ENCODE measurements at regions not wholly inside any gene's neighbourhood (a gene's known extent, or its start where the extent isn't known, plus 50 kb on each side); places are given as distances from the start of the nearest gene placed in this dataset.

DNA sequence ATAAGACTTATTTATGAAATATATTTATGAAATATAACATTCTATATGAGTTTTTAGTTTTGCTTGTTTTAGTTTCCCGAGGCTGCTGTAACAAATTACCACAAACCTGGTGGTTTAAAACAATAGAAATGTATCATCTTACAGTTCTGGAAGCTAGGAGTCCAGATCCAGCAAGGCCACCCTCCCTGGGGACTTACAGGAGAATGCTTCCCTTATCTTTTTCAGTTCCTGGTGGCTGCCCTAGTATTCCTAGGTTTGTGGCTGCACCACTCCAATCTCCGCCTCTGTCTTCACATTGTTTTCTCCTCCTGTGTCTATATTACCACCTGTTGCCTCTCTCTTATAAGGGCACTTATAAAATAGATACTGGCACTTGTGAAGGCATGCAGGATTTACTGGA lies 877.8 kb downstream of the TUSC7 start:
- Histone ChIP-seq H3K9me3 (ENCODE audit: insufficient read depth, low read depth, low read length) (no peaks in the 10 kb centered on the region), H3K36me3 (ENCODE audit: insufficient read depth, low read length) (no peaks in the 10 kb centered on the region), H3K27ac (ENCODE audit: low read depth, low read length) (no peak overlapping the region), H2AFZ (ENCODE audit: low read depth, low read length) (no peak overlapping the region), H4K20me1 (ENCODE audit: insufficient read depth, low read length) (no peaks in the 10 kb centered on the region), H3K79me2 (ENCODE audit: insufficient read depth, low read length) (no peaks in the 10 kb centered on the region), H3K9ac (ENCODE audit: low read length) (no peak overlapping the region), H3K4me2 (ENCODE audit: low read length) (no peak overlapping the region), H3K4me1 (ENCODE audit: insufficient read depth, low read length) (no peaks in the 10 kb centered on the region), H3K27me3 (ENCODE audit: insufficient read depth, low read length) (no peaks in the 10 kb centered on the region), H3K4me3 (ENCODE audit: insufficient read depth, low read depth, low read length) (no peak overlapping the region)
- FAIRE-seq (no peak), DNase-seq (ENCODE audit: low read depth) (no peak)
- Mint-ChIP-seq H3K36me3 (ENCODE audit: low read depth, unreplicated experiment) (no peaks in the 10 kb centered on the region), H3K9me3 (ENCODE audit: unreplicated experiment) (no peaks in the 10 kb centered on the region), H3K27me3 (ENCODE audit: low read depth, unreplicated experiment) (no peaks in the 10 kb centered on the region), H3K4me1 (ENCODE audit: low read depth, unreplicated experiment) (peaks cover 5% of the 10 kb centered on the region), H3K27ac (ENCODE audit: unreplicated experiment) (no peak overlapping the region), H3K4me3 (ENCODE audit: unreplicated experiment) (no peak overlapping the region)
- TF ChIP-seq, protein P1, sequence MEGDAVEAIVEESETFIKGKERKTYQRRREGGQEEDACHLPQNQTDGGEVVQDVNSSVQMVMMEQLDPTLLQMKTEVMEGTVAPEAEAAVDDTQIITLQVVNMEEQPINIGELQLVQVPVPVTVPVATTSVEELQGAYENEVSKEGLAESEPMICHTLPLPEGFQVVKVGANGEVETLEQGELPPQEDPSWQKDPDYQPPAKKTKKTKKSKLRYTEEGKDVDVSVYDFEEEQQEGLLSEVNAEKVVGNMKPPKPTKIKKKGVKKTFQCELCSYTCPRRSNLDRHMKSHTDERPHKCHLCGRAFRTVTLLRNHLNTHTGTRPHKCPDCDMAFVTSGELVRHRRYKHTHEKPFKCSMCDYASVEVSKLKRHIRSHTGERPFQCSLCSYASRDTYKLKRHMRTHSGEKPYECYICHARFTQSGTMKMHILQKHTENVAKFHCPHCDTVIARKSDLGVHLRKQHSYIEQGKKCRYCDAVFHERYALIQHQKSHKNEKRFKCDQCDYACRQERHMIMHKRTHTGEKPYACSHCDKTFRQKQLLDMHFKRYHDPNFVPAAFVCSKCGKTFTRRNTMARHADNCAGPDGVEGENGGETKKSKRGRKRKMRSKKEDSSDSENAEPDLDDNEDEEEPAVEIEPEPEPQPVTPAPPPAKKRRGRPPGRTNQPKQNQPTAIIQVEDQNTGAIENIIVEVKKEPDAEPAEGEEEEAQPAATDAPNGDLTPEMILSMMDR (IDR thresholded peaks at IDR 0.05; ENCODE audit: insufficient read depth, low read depth, low read length) = no peak
- no peak for TF ChIP-seq EZH2 (IDR thresholded peaks at IDR 0.05; ENCODE audit: insufficient read depth, low read length)

DNA sequence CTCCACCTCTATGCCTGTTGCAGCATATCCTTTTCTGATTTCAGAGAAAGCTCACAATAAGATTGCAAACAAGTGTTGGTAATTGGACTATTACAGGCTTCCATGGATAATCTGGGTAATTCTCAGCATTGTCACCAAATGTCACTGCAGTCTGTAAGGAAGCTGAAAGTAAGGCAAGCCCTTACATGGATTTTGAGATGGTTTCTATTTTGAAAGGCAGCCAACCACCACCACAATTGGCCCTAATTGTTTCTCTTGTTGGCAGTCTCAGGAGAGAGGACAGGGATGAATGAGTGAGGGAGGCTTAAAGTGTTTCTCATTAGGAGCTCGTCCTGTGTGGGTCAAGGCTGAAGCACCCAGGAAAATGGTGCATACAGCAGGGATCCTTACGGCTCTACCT lies 879.9 kb downstream of the TUSC7 start:
- Mint-ChIP-seq H3K27ac (ENCODE audit: unreplicated experiment) (peak overlapping the region; percentile 60), H3K4me3 (ENCODE audit: unreplicated experiment) (no peak overlapping the region), H3K27me3 (ENCODE audit: low read depth, unreplicated experiment) (no peaks in the 10 kb centered on the region), H3K36me3 (ENCODE audit: low read depth, unreplicated experiment) (no peaks in the 10 kb centered on the region), H3K4me1 (ENCODE audit: low read depth, unreplicated experiment) (peaks cover 5% of the 10 kb centered on the region), H3K9me3 (ENCODE audit: unreplicated experiment) (no peaks in the 10 kb centered on the region)
- no peaks in the 10 kb centered on the region for H3K36me3 ChIP-seq (ENCODE audit: insufficient read depth, low read length)
- no peaks in the 10 kb centered on the region for H3K79me2 ChIP-seq (ENCODE audit: insufficient read depth, low read length)
- no peaks in the 10 kb centered on the region for H3K4me1 ChIP-seq (ENCODE audit: insufficient read depth, low read length)
- H3K9me3 ChIP-seq (ENCODE audit: insufficient read depth, low read depth, low read length) = no peaks in the 10 kb centered on the region
- no peak overlapping the region for H3K4me3 ChIP-seq (ENCODE audit: insufficient read depth, low read depth, low read length)
- H3K4me2 ChIP-seq (ENCODE audit: low read length) = peak overlapping the region; percentile 23
- peak; percentile 53 for DNase-seq (ENCODE audit: low read depth)
- H2AFZ ChIP-seq (ENCODE audit: low read depth, low read length) = no peak overlapping the region
- H3K9ac ChIP-seq (ENCODE audit: low read length) = no peak overlapping the region
- no peaks in the 10 kb centered on the region for H4K20me1 ChIP-seq (ENCODE audit: insufficient read depth, low read length)
- TF ChIP-seq EZH2 (IDR thresholded peaks at IDR 0.05; ENCODE audit: insufficient read depth, low read length) = no peak
- TF ChIP-seq, protein P1 (IDR thresholded peaks at IDR 0.05; ENCODE audit: insufficient read depth, low read depth, low read length) = no peak
- H3K27ac ChIP-seq (ENCODE audit: low read depth, low read length) = no peak overlapping the region
- no peak for FAIRE-seq
- H3K27me3 ChIP-seq (ENCODE audit: insufficient read depth, low read length) = no peaks in the 10 kb centered on the region

DNA sequence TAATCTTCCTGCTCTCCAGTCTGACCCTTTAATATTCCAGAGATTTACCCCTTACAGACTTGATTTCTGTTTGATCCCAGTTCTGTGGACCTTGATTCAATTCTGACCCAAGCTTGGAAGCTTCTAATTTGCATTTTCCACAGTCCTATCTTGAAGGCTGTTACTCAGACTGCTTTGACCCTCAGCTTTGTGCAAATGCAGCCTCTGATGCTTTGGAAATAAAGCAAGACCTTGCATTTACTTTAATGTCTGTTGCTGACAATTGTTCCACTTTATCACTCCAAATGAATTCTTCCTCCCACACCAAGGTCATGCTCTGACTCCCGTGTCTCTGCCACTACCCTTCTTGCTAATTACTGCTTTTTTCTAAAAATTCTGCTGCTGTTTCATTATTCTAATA lies 886.0 kb downstream of the TUSC7 start:
- Mint-ChIP-seq H3K9me3 (ENCODE audit: unreplicated experiment) (no peaks in the 10 kb centered on the region), H3K4me1 (ENCODE audit: low read depth, unreplicated experiment) (peaks cover 9% of the 10 kb centered on the region), H3K27me3 (ENCODE audit: low read depth, unreplicated experiment) (no peaks in the 10 kb centered on the region), H3K4me3 (ENCODE audit: unreplicated experiment) (no peak overlapping the region), H3K36me3 (ENCODE audit: low read depth, unreplicated experiment) (no peaks in the 10 kb centered on the region), H3K27ac (ENCODE audit: unreplicated experiment) (no peak overlapping the region)
- FAIRE-seq (no peak), DNase-seq (ENCODE audit: low read depth) (no peak)
- no peaks in the 10 kb centered on the region for H3K27me3 ChIP-seq (ENCODE audit: insufficient read depth, low read length)
- no peaks in the 10 kb centered on the region for H4K20me1 ChIP-seq (ENCODE audit: insufficient read depth, low read length)
- H3K9ac ChIP-seq (ENCODE audit: low read length) = no peak overlapping the region
- no peaks in the 10 kb centered on the region for H3K36me3 ChIP-seq (ENCODE audit: insufficient read depth, low read length)
- no peak overlapping the region for H3K27ac ChIP-seq (ENCODE audit: low read depth, low read length)
- no peaks in the 10 kb centered on the region for H3K4me1 ChIP-seq (ENCODE audit: insufficient read depth, low read length)
- no peak overlapping the region for H3K4me2 ChIP-seq (ENCODE audit: low read length)
- no peak overlapping the region for H3K4me3 ChIP-seq (ENCODE audit: insufficient read depth, low read depth, low read length)
- H2AFZ ChIP-seq (ENCODE audit: low read depth, low read length) = no peak overlapping the region
- H3K9me3 ChIP-seq (ENCODE audit: insufficient read depth, low read depth, low read length) = no peaks in the 10 kb centered on the region
- no peak for TF ChIP-seq EZH2 (IDR thresholded peaks at IDR 0.05; ENCODE audit: insufficient read depth, low read length)
- H3K79me2 ChIP-seq (ENCODE audit: insufficient read depth, low read length) = no peaks in the 10 kb centered on the region

All from astrocyte (in vitro differentiated cells and primary cell).